GM18868 (cell line): ENCODE measurements at regions not wholly inside any gene's neighbourhood (a gene's known extent, or its start where the extent isn't known, plus 50 kb on each side); places are given as distances from the start of the nearest gene placed in this dataset.

Source experiments
- ATAC-seq: cut with Tn5 transposase; IDR thresholded peaks from one replicate; pipeline ENCODE4 v1.9.1; 2021; ENCODE audit warnings: mild to moderate bottlenecking, moderate library complexity; ENCODE audit not compliant: unreplicated experiment

GRCh38 chr11:23022854-23023253 is 162.6 kb upstream of the CCDC179 start:
- ATAC-seq = no peak

GRCh38 chr11:23023319-23023718 is 163.0 kb upstream of the CCDC179 start:
- ATAC-seq = no peak

- ATAC-seq = no peak
Measured at GRCh38 chr11:23041001-23041503, 180.8 kb upstream of the CCDC179 start.

- ATAC-seq = no peak
Measured at GRCh38 chr11:23058656-23059055, 198.4 kb upstream of the CCDC179 start.

GRCh38 chr11:23063276-23063675 is 203.0 kb upstream of the CCDC179 start:
- no peak for ATAC-seq

- ATAC-seq = peak; percentile 57
Measured at GRCh38 chr11:23078289-23078971, 218.2 kb upstream of the CCDC179 start.

- peak; percentile 78 for ATAC-seq
Measured at GRCh38 chr11:23079382-23079813, 219.1 kb upstream of the CCDC179 start.

- no peak for ATAC-seq
Measured at GRCh38 chr11:23087407-23087806, 227.1 kb upstream of the CCDC179 start.

GRCh38 chr11:23090659-23091058 is 230.4 kb upstream of the CCDC179 start:
- no peak for ATAC-seq

- ATAC-seq = no peak
Measured at GRCh38 chr11:23095650-23096189, 235.4 kb upstream of the CCDC179 start.

- no peak for ATAC-seq
Measured at GRCh38 chr11:23097891-23098290, 237.6 kb upstream of the CCDC179 start.

- ATAC-seq = no peak
Measured at GRCh38 chr11:23099256-23099655, 239.0 kb upstream of the CCDC179 start.

GRCh38 chr11:23100726-23101125 is 240.5 kb upstream of the CCDC179 start:
- ATAC-seq = no peak

GRCh38 chr11:23103416-23103815 is 243.1 kb upstream of the CCDC179 start:
- no peak for ATAC-seq

GRCh38 chr11:23111527-23111926 is 251.3 kb upstream of the CCDC179 start:
- ATAC-seq = no peak

- ATAC-seq = no peak
Measured at GRCh38 chr11:23112390-23112789, 252.1 kb upstream of the CCDC179 start.

- peak; percentile 80 for ATAC-seq
Measured at GRCh38 chr11:23112987-23113886, 253.0 kb upstream of the CCDC179 start.

- no peak for ATAC-seq
Measured at GRCh38 chr11:23113887-23114216, 253.6 kb upstream of the CCDC179 start.

GRCh38 chr11:23123753-23124152 is 263.5 kb upstream of the CCDC179 start:
- ATAC-seq = no peak

GRCh38 chr11:23124249-23124648 is 264.0 kb upstream of the CCDC179 start:
- no peak for ATAC-seq

- no peak for ATAC-seq
Measured at GRCh38 chr11:23124996-23125395, 264.7 kb upstream of the CCDC179 start.

- ATAC-seq = no peak
Measured at GRCh38 chr11:23127706-23128105, 267.4 kb upstream of the CCDC179 start.
